CD4-positive, alpha-beta T cell treated with Interleukin-17A for 1 hour (primary cell): ENCODE measurements at regions not wholly inside any gene's neighbourhood (a gene's known extent, or its start where the extent isn't known, plus 50 kb on each side); places are given as distances from the start of the nearest gene placed in this dataset.
"Not testable (repeated sequence)": the region's sequence is repeated elsewhere in the genome, so short reads cannot be mapped to it uniquely, and the experiment has no call there.

ENCODE experiments used
- DNase-seq: peaks from one replicate; pipeline ENCODE4 v3.0.0-alpha.2; 2020

GRCh38 chr2:122075381-122075780 lies 319.9 kb downstream of the TSN start:
- DNase-seq, result no peak

DNA sequence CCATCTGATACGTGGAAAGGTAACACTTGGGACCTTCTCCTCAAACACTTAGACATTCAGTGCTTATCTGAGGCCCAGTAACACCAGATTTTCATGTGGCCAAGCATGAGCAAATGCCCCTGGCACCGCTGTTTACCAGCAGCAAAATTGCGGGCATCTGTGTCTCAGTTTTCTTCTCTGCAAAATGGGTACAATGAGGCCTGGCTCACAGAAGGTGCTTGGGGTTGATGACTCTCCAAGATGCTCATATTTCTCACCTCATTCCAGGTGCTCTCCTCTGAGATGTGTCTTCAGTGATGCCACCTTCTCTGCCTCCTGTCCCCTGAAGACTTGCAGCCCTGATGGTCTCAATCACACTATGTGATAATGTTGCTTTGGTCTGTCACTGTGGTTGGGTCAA lies 321.7 kb downstream of the TSN start:
- no peak for DNase-seq

- DNase-seq, result no peak
These were observed 322.3 kb downstream of the TSN start for GRCh38 chr2:122077771-122078170.

- DNase-seq, result no peak
These were observed 323.0 kb downstream of the TSN start for GRCh38 chr2:122078451-122078850.

- no peak for DNase-seq
These were observed 324.4 kb downstream of the TSN start for GRCh38 chr2:122079844-122080243.

DNA sequence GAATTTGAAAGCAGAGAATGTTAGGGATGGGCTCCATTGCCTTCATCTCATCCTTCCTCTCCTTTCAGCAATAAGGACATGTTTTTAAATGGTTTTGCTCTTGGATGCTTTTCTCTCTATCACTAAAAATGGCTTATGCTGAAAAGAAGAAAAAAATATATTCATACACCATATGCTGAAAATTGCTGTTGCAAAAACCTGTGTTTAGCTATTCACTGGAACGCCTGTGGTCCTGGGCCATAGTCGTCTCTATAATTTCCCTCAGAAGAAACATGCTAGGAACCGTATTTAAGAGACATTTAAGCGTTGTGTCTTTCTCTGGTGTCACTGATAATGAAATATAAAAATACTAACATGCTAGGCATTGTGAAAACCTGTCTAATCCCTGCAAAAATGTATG lies 324.9 kb downstream of the TSN start:
- no peak for DNase-seq

DNA sequence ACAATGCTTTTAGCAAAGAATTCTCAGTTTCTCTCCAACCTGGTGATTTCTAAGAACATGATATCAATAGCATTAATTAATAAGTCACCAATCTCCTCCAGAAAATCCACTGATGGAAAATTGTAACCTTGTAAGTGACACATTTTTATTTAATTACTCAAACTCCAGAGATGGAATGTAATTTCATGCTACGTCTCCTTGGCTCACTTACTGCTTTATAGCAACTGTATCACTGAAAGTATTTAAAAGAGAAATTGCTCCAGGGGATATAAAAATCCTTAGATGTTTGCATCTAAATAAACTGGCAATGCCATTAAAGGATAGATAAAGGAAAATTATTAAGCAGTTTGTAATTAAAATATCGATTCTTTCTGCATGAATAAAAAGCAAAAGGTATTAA lies 325.4 kb downstream of the TSN start:
- DNase-seq, result no peak

DNA sequence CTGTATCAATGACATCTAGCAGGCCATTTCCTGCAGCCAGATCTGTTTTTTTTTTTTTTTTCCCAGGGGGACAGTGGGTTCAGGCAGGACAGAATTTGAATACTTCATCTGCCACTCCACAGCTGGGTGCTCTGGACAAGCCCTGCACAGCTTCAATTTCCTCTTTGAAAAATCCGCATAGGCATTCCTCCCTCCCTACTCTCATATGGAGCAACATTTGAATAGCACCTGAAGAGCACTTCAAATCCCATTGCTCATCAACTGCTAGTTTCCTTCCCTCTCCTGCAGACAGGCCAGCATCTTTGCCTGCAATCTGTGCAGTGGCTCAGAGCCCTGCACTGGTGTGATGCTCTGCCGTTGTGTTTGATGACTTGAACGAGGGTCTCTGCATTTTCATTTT lies 326.3 kb downstream of the TSN start:
- no peak for DNase-seq

DNA sequence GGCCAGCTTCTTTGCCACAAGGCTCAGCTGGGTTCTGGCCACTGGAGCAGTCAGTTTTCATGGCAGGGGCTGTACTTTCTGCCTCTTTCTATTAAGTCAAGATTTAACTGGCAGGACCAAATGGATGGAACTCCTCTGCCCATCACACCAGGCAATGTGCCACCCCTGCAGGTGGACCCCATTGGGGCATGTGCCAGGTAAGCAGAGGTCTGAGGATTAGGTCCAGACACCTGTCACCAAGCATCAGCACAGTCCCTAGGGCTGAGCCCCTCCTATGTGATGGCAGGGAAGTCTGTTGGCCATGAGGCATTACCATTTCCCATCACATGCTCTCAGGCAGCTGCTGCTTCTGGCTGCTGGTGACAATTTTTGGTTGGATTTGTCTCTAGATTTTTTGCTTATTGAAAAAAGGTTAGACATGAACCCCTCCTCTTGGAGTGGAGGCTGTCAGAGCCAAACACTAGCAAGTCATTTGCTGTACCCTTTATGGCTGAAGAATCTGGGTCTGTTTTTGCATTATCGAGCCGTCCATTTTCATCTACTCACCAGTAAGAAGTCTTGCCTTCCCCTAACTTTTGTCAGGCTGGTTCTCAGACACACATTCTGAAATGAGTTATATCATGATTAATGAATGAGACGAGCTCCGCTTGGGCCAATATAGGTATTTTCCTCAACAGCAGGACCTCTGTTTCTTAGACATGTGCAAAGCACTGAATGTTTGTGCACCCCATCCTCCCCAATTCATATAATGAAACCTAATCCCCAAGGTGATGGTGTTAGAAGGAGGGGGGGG lies 328.0 kb downstream of the TSN start:
- no peak for DNase-seq

DNA sequence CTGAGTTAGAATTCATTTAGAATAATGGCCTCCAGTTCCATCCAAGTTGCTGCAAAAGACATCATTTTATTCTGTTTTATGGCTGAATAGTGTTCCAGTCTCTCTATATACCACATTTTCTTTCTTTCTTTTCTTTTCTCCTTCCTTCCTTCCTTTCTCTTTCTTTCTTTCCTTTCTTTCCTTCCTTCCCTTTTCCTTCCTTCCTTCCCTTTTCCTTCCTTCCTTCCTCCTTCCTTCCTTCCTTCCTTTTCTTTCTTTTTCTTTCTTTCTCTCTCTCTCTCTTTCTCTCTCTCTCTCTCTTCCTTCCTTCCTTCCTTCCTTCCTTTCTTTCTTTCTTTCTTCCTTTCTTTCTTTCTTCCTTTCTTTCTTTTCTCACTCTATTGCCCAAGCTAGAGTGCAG lies 330.2 kb downstream of the TSN start:
- DNase-seq, result not testable (repeated sequence)

DNA sequence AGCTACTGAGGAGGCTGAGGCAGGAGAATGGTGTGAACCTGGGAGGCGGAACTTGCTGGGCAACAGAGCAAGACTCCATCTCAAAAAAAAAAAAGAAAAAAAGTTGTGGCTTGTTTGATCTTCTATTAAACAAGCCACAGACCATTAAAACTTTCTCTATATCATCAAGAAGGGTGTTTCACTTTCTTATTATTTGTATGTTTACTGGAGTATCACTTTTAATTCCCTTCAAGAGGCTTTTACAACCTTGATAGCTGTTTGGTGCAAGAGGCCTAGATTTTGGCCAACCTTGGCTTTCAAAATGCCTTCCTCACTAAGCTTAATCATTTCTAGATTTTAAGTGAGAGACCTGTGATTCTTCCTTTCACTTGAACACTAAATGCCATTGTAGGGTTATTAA lies 339.1 kb downstream of the TSN start:
- DNase-seq, result no peak

- no peak for DNase-seq
These were observed 341.3 kb downstream of the TSN start for GRCh38 chr2:122096761-122097160.

DNA sequence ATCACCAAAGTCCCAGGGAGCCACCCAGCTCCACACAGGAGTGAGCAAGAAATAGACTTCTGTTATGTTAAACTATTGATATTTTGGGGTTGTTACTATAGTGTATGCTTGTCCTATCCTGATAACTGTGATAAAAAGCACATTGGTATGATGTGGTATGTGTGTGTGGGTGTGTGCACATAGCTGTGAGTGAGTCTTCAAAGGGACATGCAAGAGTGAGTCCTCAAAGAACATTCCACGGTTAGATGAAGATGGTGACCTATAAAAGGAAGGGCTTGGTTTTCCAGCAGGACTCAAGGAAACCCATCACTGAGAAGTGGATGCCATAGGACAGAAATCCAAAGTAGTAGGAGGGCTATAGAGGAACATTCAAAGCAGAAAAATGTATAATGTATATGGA lies 342.9 kb downstream of the TSN start:
- DNase-seq, result no peak

GRCh38 chr2:122100346-122100745 lies 344.9 kb downstream of the TSN start:
- no peak for DNase-seq

DNA sequence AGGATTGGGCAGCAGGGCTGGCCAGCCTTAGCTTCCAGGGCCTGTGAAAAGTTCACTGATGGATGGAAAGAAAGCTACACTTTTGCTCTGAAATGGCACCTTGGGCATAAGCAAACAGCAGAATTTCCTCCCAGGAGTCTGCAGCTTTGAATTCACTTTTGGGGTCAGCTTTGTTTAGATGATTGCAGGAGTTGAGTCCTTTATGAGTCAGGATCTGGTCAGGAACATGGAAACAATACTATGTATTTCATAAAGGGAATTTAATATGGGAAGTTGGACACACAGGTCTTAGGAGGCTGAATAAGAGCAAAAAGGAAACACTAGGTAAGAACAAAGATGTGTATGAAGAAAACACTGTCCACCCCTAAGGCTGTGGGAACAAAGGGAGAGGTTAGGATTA lies 345.3 kb downstream of the TSN start:
- no peak for DNase-seq

- no peak for DNase-seq
These were observed 345.9 kb downstream of the TSN start for GRCh38 chr2:122101319-122101718.

GRCh38 chr2:122105171-122105876 lies 349.9 kb downstream of the TSN start:
- no peak for DNase-seq

DNA sequence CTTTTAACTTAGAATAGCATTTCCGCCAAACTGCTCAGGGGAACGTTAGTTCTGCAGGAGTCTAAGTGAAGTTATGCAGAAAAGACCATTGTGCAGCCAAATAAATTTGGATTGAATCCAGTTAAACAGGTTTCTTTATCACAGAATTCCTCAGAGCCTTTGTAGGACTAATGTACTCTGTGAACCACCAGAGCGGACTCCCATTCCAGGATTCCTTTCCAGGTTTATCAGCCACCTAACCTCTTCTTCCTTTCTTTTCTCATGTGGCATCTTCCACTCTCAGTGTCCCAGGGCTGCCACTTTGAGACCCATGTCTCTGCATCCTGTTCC lies 350.4 kb downstream of the TSN start:
- no peak for DNase-seq

- DNase-seq, result no peak
These were observed 352.7 kb downstream of the TSN start for GRCh38 chr2:122108186-122108585.

DNA sequence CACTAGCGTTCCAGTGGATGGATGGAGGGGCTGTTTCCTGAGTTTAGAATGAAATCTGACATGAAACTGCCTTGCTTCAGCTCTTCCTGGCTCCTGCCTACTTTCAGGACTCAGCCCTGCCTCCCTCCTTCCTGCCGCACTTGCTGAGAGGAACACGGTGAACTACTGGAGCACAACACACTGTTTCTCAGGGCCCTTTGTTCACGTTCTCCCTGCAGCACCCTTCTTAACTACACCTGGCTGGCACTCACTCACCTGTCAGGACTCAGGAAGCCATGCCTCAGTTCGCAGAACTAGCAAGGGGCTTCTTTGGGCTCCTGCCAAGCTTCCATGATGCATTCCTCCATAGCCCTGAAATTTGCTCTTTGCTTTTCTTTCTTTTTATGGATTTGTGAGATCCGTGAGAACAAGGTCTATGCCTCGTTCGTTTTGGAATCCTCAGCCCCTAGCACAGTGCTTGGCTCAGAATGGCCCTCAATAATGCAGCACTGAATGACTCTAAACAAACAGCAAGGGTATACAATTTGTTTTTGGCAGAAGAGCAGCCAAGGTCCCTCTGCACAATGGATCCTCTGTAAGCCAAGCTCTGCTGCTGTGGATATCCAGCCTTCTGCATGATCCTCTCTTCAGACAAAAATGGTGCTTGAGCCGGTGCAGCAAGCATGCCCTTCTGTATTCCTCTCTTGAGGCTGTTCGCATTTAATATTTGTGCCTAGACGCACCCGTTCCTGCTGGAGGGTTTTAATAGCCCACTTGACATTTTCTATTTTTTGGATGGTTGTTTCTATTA lies 357.0 kb downstream of the TSN start:
- no peak for DNase-seq

DNA sequence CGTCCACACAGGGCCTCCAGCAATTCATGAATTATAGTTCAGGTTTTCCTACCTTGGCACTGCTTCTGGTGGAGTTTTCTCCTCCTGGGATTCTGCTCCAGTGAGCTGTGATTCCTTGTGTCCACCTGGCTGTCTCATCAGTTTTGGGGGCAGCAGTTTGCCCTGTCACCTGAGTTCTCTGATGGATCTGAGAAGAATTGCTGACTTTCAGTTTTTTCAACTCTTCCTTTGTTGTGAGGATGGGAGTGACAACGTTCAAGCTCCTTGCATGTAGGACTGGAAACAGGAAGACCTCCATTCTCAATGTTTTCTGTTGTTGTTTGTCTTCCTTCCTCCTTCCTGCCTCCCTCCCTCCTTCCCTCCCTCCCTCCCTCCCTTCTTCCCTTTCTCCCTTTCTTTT lies 359.0 kb downstream of the TSN start:
- no peak for DNase-seq

GRCh38 chr2:122117371-122117770 lies 361.9 kb downstream of the TSN start:
- no peak for DNase-seq

DNA sequence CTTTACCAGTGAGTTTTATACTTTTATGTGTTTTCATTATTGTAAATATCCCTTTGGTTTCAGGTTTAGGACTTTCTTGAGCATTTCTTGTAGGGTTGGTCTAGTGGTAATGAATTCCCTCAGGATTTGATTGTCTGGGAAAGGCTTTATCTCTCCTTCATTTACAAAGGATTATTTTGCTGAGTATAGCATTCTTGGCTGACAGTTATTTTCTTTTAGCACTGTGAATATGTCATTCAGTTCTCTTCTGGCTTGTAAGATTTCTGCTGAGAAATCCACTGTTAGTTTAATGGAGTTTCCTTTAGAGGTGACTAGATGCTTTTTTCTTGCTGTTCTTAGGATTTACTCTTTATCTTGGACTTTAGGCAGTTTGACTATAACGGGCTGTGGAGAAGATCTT lies 373.9 kb downstream of the TSN start:
- no peak for DNase-seq

DNA sequence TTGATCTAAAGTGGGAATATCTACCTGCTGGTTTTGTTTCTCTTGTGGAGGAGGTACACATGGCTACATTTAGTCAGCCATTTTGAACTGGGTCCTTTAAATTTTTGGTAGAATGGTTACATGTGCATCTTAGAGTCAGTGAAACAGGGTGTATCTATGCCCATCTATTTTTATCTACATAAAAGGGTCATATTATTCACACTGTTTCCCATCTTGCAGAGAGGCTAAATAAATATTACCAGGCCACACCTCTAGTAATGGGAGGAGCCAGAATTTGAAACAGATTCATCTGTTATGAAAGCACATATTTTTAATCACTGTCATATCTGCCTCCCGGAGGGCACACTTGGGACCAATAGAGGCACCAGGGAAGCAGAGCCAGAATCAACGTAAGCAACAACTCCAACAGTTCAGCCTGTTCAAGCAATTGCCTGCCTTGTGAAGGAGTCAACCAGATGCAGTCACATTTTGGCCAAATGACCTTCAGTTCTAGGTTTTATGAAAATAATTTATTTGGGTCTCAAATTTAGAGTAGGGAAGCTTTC lies 376.8 kb downstream of the TSN start:
- DNase-seq, result no peak
